ENCODE measurements at regions not wholly inside any gene's neighbourhood (a gene's known extent, or its start where the extent isn't known, plus 50 kb on each side); places are given as distances from the start of the nearest gene placed in this dataset.

DNA sequence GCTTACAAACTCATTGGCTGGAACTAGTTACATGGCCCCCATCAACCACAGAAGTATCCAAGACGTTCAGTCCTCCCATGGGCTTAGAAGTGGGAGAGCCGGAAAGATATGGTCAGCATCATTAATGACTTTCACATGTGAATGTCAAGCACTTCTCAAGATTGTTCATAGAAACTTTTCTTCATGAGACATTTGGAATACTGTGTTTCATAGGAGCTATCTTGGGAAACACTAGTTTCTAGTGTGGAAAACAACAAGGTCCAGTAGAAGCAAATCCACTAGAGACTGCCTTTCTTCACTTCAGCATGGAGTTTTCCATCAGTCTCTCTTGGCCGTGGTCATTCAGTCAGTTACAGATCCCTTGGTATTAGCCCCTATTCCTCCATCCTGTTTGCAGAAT lies 160.9 kb downstream of the C11orf91 start:
- TF ChIP-seq CTCF (IDR thresholded peaks at IDR 0.05) (no peak), POLR2A (IDR thresholded peaks at IDR 0.05) (no peak)
- Histone ChIP-seq H3K36me3 (no peaks in the 10 kb centered on the region), H3K9me3 (no peaks in the 10 kb centered on the region), H3K4me3 (no peak overlapping the region), H3K27me3 (peaks cover 0 to 32% (median 0%) of the 10 kb centered on the region in 4 donors), H3K4me1 (no peaks in the 10 kb centered on the region), H3K27ac (no peak overlapping the region)
- no peak for DNase-seq
- intact Hi-C loops (cut with DNase I), result no loop called here
- 47 to 49% methylated on average over 3 of the region's 3 CpGs for WGBS, 2 donors

GRCh38 chr11:33538726-33539125 lies 161.9 kb downstream of the C11orf91 start:
- Histone ChIP-seq H3K36me3 (no peaks in the 10 kb centered on the region), H3K4me3 (no peak overlapping the region), H3K9me3 (no peaks in the 10 kb centered on the region), H3K27ac (no peak overlapping the region), H3K4me1 (no peaks in the 10 kb centered on the region), H3K27me3 (peaks cover 0 to 34% (median 0%) of the 10 kb centered on the region in 4 donors)
- intact Hi-C loops (cut with DNase I), result no loop called here
- no peak for TF ChIP-seq CTCF (IDR thresholded peaks at IDR 0.05)
- TF ChIP-seq POLR2A (IDR thresholded peaks at IDR 0.05), result no peak
- DNase-seq, result no peak
- WGBS, 2 donors, result 61 to 79% methylated on average over 2 of the region's 2 CpGs

DNA sequence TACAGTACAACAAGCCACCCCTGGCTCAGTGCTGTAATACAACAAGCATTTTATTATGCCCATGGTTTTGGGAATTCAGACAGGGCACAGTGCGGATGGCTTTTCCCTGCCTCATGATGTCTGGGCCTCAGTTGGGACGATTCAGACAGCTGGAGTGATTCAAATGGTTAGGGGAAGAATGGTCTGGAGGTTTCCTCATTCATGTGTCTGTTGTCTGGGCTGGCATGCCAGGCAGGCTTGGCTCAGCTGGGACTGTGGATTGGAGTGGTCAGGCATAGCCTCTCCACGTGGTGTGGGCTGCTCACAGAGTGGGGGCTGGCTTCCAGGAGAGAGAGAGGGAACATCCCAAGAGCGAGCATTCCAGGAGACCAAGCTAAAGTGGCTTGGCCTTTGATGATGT lies 164.4 kb downstream of the C11orf91 start:
- 0 to 64% methylated on average over 1 to 4 of the region's 4 CpGs for WGBS, 2 donors
- no peak overlapping the region for H3K4me3 ChIP-seq
- no peaks in the 10 kb centered on the region for H3K9me3 ChIP-seq
- H3K27me3 ChIP-seq, result peaks cover 0 to 25% (median 0%) of the 10 kb centered on the region in 4 donors
- H3K36me3 ChIP-seq, result no peaks in the 10 kb centered on the region
- DNase-seq, result no peak
- TF ChIP-seq CTCF (IDR thresholded peaks at IDR 0.05) (no peak), POLR2A (IDR thresholded peaks at IDR 0.05) (no peak)
- no peak overlapping the region for H3K27ac ChIP-seq
- H3K4me1 ChIP-seq, result no peaks in the 10 kb centered on the region
- intact Hi-C loops (cut with DNase I), result no loop called here

DNA sequence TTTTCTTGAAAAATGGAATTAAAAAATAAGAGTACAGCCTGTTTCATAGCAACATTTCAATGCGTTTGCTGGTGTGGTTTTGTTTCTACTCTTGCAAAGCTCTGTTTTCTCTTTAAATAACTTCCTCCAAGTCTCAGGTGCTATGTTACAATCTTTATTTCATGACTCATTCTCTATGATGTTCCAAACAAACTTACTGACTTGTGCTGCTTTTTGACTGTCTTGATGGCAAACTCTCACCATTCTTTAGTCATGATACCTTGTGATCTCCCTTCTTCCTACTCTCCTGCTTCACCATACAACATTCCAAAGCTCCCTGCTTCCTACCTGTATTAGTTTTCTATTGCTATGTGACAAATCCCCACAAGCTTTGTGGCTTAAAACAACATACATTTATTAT lies 166.1 kb downstream of the C11orf91 start:
- no peak for DNase-seq
- 48 to 54% methylated on average over 1 of the region's 1 CpG for WGBS, 2 donors
- Histone ChIP-seq H3K27ac (no peak overlapping the region), H3K4me1 (no peaks in the 10 kb centered on the region), H3K9me3 (no peaks in the 10 kb centered on the region), H3K36me3 (no peaks in the 10 kb centered on the region), H3K4me3 (no peak overlapping the region), H3K27me3 (peaks cover 0 to 25% (median 0%) of the 10 kb centered on the region in 4 donors)
- TF ChIP-seq POLR2A (IDR thresholded peaks at IDR 0.05) (no peak), CTCF (IDR thresholded peaks at IDR 0.05) (no peak)
- intact Hi-C loops (cut with DNase I), result no loop called here

- intact Hi-C loops (cut with DNase I), result no loop called here
- Histone ChIP-seq H3K4me1 (no peaks in the 10 kb centered on the region), H3K36me3 (no peaks in the 10 kb centered on the region), H3K4me3 (no peak overlapping the region), H3K27ac (no peak overlapping the region), H3K9me3 (no peaks in the 10 kb centered on the region), H3K27me3 (peaks cover 0 to 25% (median 0%) of the 10 kb centered on the region in 4 donors)
- TF ChIP-seq CTCF (IDR thresholded peaks at IDR 0.05), result no peak
- no peak for TF ChIP-seq POLR2A (IDR thresholded peaks at IDR 0.05)
- WGBS, 2 donors, result 27 to 46% methylated on average over 5 of the region's 5 CpGs
- no peak for DNase-seq
Measured at GRCh38 chr11:33533386-33534052, 167.1 kb downstream of the C11orf91 start.
